ENCODE measurements at regions not wholly inside any gene's neighbourhood (a gene's known extent, or its start where the extent isn't known, plus 50 kb on each side); places are given as distances from the start of the nearest gene placed in this dataset.
A peak's percentile ranks its signal among the peaks of the same experiment; 100 is the strongest.

DNA sequence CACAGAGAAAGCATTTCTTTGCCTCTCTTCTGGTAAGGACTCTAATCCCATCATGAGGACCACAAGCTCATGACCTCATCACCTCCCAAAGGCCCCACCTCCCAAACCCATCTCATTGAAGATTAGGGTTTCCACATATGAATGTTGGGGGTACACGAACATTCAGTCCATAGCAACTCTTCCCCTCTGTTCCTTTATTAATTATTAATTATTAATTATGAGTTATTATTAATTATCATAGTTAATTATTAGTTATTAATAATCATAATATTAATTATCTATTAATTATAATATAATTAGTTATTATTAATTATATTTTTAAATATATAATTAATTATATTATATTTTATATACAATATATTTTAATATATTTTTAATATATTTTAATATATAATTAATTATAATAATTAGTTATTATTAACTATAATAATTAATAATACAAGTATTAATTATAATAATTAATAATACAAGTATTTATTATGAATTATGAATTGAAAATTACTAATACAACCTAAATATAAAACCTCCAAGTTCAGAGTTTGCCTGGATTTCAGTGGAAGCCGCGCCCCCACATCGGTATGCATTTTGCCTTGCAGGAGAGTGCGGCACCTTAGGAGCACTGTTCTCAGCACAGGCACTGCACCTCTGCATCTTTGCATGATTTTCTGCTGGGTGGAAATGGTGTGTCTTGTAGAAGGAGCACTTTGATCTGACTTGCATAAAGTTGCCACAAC is 128.0 kb upstream of the FGF3 start:
- no peaks in the 10 kb centered on the region for H3K79me2 ChIP-seq (ENCODE audit: insufficient read depth, low read length)
- no peaks in the 10 kb centered on the region for H3K27me3 ChIP-seq (ENCODE audit: insufficient read depth, low read length, poor library complexity)
- H3K4me3 ChIP-seq (ENCODE audit: low read depth in 1 of 2, low read length in 2 of 2): no peak overlapping the region
- H3K4me2 ChIP-seq (ENCODE audit: insufficient read depth, low read length): no peak overlapping the region
- no peak overlapping the region for H2AFZ ChIP-seq (ENCODE audit: low read depth, low read length)
- H3K36me3 ChIP-seq (ENCODE audit: insufficient read depth, low read length): no peaks in the 10 kb centered on the region
- no peaks in the 10 kb centered on the region for H3K9me3 ChIP-seq (ENCODE audit: insufficient read depth, low read length, severe bottlenecking)
- no peak overlapping the region for H3K9ac ChIP-seq (ENCODE audit: low read depth, low read length)
- ATAC-seq (ENCODE audit: insufficient read depth, low read depth) (0 out of 3 replicates have a peak, but pooled peaks have one; percentile 33), DNase-seq (no peak)
- TF ChIP-seq EZH2 (IDR thresholded peaks at IDR 0.05; ENCODE audit: borderline replicate concordance, low read depth, low read length, severe bottlenecking) (no peak), CTCF (IDR thresholded peaks at IDR 0.05; ENCODE audit: borderline replicate concordance, extremely low read depth, low read length, poor library complexity, severe bottlenecking) (no peak)
- H3K4me1 ChIP-seq (ENCODE audit: insufficient read depth, low read length): no peaks in the 10 kb centered on the region
- no peaks in the 10 kb centered on the region for H4K20me1 ChIP-seq (ENCODE audit: insufficient read depth, low read length)
- no peak overlapping the region for H3K27ac ChIP-seq (ENCODE audit: low read length)

DNA sequence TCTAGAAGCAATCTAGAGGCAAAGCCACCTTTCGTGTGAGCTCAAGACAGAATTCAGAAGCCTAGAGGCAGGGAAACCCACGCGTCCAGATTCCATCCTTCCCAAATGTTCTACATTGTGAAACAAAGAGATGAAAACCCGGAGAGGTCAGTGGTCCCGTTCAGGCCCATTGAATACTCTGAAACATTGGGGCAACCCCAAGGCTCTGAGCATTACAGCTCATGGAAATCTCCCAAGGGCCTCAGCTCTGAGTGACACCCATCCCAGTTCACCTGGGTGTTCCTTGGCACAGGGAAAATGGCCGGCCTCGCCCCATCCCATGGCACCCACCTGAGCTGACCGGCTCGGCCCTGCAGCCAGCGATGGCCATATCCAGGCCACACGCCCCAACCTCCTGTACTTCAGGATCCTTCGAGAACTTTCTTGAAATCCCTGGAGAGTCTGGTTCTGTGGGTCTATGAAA is 128.6 kb upstream of the FGF3 start:
- no peaks in the 10 kb centered on the region for H3K9me3 ChIP-seq (ENCODE audit: insufficient read depth, low read length, severe bottlenecking)
- no peaks in the 10 kb centered on the region for H3K36me3 ChIP-seq (ENCODE audit: insufficient read depth, low read length)
- TF ChIP-seq CTCF (IDR thresholded peaks at IDR 0.05; ENCODE audit: borderline replicate concordance, extremely low read depth, low read length, poor library complexity, severe bottlenecking): no peak
- TF ChIP-seq EZH2 (IDR thresholded peaks at IDR 0.05; ENCODE audit: borderline replicate concordance, low read depth, low read length, severe bottlenecking): no peak
- H3K79me2 ChIP-seq (ENCODE audit: insufficient read depth, low read length): no peaks in the 10 kb centered on the region
- DNase-seq (no peak), ATAC-seq (ENCODE audit: insufficient read depth, low read depth) (no peak)
- no peak overlapping the region for H3K4me3 ChIP-seq (ENCODE audit: low read depth in 1 of 2, low read length in 2 of 2)
- H3K4me1 ChIP-seq (ENCODE audit: insufficient read depth, low read length): no peaks in the 10 kb centered on the region
- no peak overlapping the region for H3K9ac ChIP-seq (ENCODE audit: low read depth, low read length)
- H4K20me1 ChIP-seq (ENCODE audit: insufficient read depth, low read length): no peaks in the 10 kb centered on the region
- H3K27me3 ChIP-seq (ENCODE audit: insufficient read depth, low read length, poor library complexity): no peaks in the 10 kb centered on the region
- H2AFZ ChIP-seq (ENCODE audit: low read depth, low read length): no peak overlapping the region
- no peak overlapping the region for H3K27ac ChIP-seq (ENCODE audit: low read length)
- H3K4me2 ChIP-seq (ENCODE audit: insufficient read depth, low read length): no peak overlapping the region

DNA sequence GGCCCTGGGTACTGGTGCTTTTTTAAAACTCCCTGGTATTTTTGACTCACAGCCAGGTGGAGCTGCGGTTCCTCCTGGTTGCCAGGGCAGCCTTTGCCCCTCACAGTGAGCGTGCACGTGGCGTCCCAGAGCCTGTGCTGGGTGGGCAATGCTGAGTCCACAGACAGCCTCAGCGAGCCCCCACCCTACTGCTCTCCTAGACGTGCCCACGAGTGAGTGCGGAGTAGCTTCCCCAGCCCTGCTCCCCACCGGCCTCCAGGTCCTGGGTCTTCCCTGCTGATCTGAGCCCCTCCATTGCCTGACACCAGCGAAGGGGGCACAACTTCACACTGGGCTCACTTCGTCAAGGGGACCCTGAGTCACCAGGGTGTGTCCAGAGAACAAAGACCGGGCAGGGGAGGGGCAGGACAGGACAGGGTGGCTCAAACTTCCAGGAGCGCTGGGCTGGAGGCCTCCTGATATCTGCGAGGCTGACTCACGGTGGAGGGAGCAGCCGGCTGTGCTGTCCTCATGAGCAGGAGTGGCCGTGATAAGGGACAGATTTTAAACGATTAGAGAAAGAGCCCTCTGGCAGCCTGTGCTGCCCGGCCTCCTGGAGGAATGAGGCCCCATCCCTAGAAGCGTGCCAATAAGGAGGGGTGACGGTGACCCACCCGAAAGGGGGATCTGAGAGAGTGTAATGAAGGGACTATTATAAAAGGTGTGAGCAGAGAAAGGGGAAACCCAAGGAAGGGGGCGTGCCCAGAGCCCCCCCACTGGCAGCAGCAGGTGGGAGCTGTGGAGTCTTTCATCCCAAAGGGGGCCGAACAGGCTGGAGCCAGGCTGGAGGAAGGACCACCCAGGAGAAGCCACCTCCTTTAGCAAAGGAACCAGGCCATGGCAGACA is 129.3 kb upstream of the FGF3 start:
- no peak overlapping the region for H3K9ac ChIP-seq (ENCODE audit: low read depth, low read length)
- H3K4me3 ChIP-seq (ENCODE audit: low read depth in 1 of 2, low read length in 2 of 2): no peak overlapping the region
- no peaks in the 10 kb centered on the region for H3K4me1 ChIP-seq (ENCODE audit: insufficient read depth, low read length)
- no peaks in the 10 kb centered on the region for H3K27me3 ChIP-seq (ENCODE audit: insufficient read depth, low read length, poor library complexity)
- H4K20me1 ChIP-seq (ENCODE audit: insufficient read depth, low read length): no peaks in the 10 kb centered on the region
- H3K79me2 ChIP-seq (ENCODE audit: insufficient read depth, low read length): no peaks in the 10 kb centered on the region
- no peak overlapping the region for H3K27ac ChIP-seq (ENCODE audit: low read length)
- ATAC-seq (ENCODE audit: insufficient read depth, low read depth): no peak
- no peak for DNase-seq
- H2AFZ ChIP-seq (ENCODE audit: low read depth, low read length): no peak overlapping the region
- H3K36me3 ChIP-seq (ENCODE audit: insufficient read depth, low read length): no peaks in the 10 kb centered on the region
- no peaks in the 10 kb centered on the region for H3K9me3 ChIP-seq (ENCODE audit: insufficient read depth, low read length, severe bottlenecking)
- TF ChIP-seq CTCF (IDR thresholded peaks at IDR 0.05; ENCODE audit: borderline replicate concordance, extremely low read depth, low read length, poor library complexity, severe bottlenecking): no peak
- TF ChIP-seq EZH2 (IDR thresholded peaks at IDR 0.05; ENCODE audit: borderline replicate concordance, low read depth, low read length, severe bottlenecking): no peak
- H3K4me2 ChIP-seq (ENCODE audit: insufficient read depth, low read length): no peak overlapping the region

All from DND-41 (cell line).